Stimulated activated naive CD8-positive, alpha-beta T cell treated with anti-CD3 and anti-CD28 coated beads, Interleukin-15, amount 100 ng/mL, for 72 hours (primary cell): ENCODE measurements at regions not wholly inside any gene's neighbourhood (a gene's known extent, or its start where the extent isn't known, plus 50 kb on each side); places are given as distances from the start of the nearest gene placed in this dataset.
"Not testable (repeated sequence)": the region's sequence is repeated elsewhere in the genome, so short reads cannot be mapped to it uniquely, and the experiment has no call there.

Experiments used
- ATAC-seq: fragments of 150-1000 bp; cut with Tn5 transposase; 2 replicates; pipeline ENCODE4 v1.10.0; 2021; ENCODE audit warnings: mild to moderate bottlenecking, moderate library complexity
- DNase-seq, 2 donors: peaks; one replicate each; pipeline ENCODE4 v3.0.0; 2021 to 2022
- H3K27ac Mint-ChIP-seq, 2 donors: one replicate each; pipeline ENCODE4 v1.8.0; 2022; ENCODE audit warnings: mild to moderate bottlenecking in 2 of 2, mixed read lengths in 2 of 2, moderate library complexity in 2 of 2
- H3K27me3 Mint-ChIP-seq: one replicate; pipeline ENCODE4 v1.8.0; 2022; ENCODE audit warnings: mixed read lengths
- H3K4me1 Mint-ChIP-seq: one replicate; pipeline ENCODE4 v1.8.0; 2022; ENCODE audit warnings: mild to moderate bottlenecking, mixed read lengths
- H3K4me3 Mint-ChIP-seq, 2 donors: one replicate each; pipeline ENCODE4 v1.8.0; 2022; ENCODE audit warnings: mild to moderate bottlenecking in 2 of 2, mixed read lengths in 2 of 2, moderate library complexity in 1 of 2
- H3K9me3 Mint-ChIP-seq, 2 donors: one replicate each; pipeline ENCODE4 v1.8.0; 2022; ENCODE audit warnings: mixed read lengths in 2 of 2

- not testable (repeated sequence) for H3K27me3 Mint-ChIP-seq, H3K4me1 Mint-ChIP-seq, H3K4me3 Mint-ChIP-seq, H3K27ac Mint-ChIP-seq, DNase-seq, H3K9me3 Mint-ChIP-seq, ATAC-seq
Observed at GRCh38 chr18:5830902-5831301, 64.4 kb downstream of the TMEM200C start.

GRCh38 chr18:5828913-5829312, 66.4 kb downstream of the TMEM200C start:
- Mint-ChIP-seq H3K27me3 (peaks cover 5% of the 10 kb centered on the region), H3K4me3 (no peak overlapping the region), H3K9me3 (no peaks in the 10 kb centered on the region), H3K4me1 (no peaks in the 10 kb centered on the region), H3K27ac (no peak overlapping the region)
- ATAC-seq (no peak), DNase-seq (no peak)

- ATAC-seq (no peak), DNase-seq (no peak)
- Mint-ChIP-seq H3K9me3 (no peaks in the 10 kb centered on the region), H3K4me3 (no peak overlapping the region), H3K4me1 (no peaks in the 10 kb centered on the region), H3K27me3 (peaks cover 5% of the 10 kb centered on the region), H3K27ac (no peak overlapping the region)
Observed at GRCh38 chr18:5825663-5826062, 69.7 kb downstream of the TMEM200C start.

- H3K9me3 Mint-ChIP-seq, result no peaks in the 10 kb centered on the region
- H3K4me1 Mint-ChIP-seq, result no peaks in the 10 kb centered on the region
- no peak overlapping the region for H3K4me3 Mint-ChIP-seq
- no peak overlapping the region for H3K27ac Mint-ChIP-seq
- H3K27me3 Mint-ChIP-seq, result peaks cover 5% of the 10 kb centered on the region
- no peak for ATAC-seq
- no peak for DNase-seq
Observed at GRCh38 chr18:5824370-5824984, 70.8 kb downstream of the TMEM200C start.

- Mint-ChIP-seq H3K27ac (no peak overlapping the region), H3K9me3 (no peaks in the 10 kb centered on the region), H3K27me3 (no peaks in the 10 kb centered on the region), H3K4me1 (no peaks in the 10 kb centered on the region), H3K4me3 (no peak overlapping the region)
- DNase-seq (no peak), ATAC-seq (no peak)
Observed at GRCh38 chr18:5817816-5818215, 77.5 kb downstream of the TMEM200C start.

- ATAC-seq, result no peak
- Mint-ChIP-seq H3K4me3 (no peak overlapping the region), H3K4me1 (no peaks in the 10 kb centered on the region), H3K27ac (no peak overlapping the region), H3K9me3 (peaks cover 18 to 41% of the 10 kb centered on the region in 2 donors), H3K27me3 (no peaks in the 10 kb centered on the region)
- DNase-seq, result no peak
Observed at GRCh38 chr18:5806860-5807259, 88.5 kb downstream of the TMEM200C start.

GRCh38 chr18:5787936-5788335, 107.4 kb downstream of the TMEM200C start:
- Mint-ChIP-seq H3K9me3 (peaks cover 9 to 17% of the 10 kb centered on the region in 2 donors), H3K27me3 (no peaks in the 10 kb centered on the region), H3K4me1 (no peaks in the 10 kb centered on the region), H3K27ac (no peak overlapping the region), H3K4me3 (no peak overlapping the region)
- DNase-seq (no peak), ATAC-seq (no peak)

GRCh38 chr18:5779922-5780321, 115.4 kb downstream of the TMEM200C start:
- no peak for ATAC-seq
- no peak for DNase-seq
- Mint-ChIP-seq H3K27ac (no peak overlapping the region), H3K4me3 (no peak overlapping the region), H3K4me1 (no peaks in the 10 kb centered on the region), H3K27me3 (peaks cover 8% of the 10 kb centered on the region), H3K9me3 (peaks cover 0 to 12% of the 10 kb centered on the region in 2 donors)

GRCh38 chr18:5772306-5773105, 122.8 kb downstream of the TMEM200C start:
- Mint-ChIP-seq H3K9me3 (peaks cover 0 to 7% of the 10 kb centered on the region in 2 donors), H3K4me1 (no peaks in the 10 kb centered on the region), H3K4me3 (no peak overlapping the region), H3K27me3 (peaks cover 8% of the 10 kb centered on the region), H3K27ac (no peak overlapping the region)
- DNase-seq, result no peak
- ATAC-seq, result no peak

- H3K27me3 Mint-ChIP-seq, result peaks cover 8% of the 10 kb centered on the region
- H3K4me1 Mint-ChIP-seq, result no peaks in the 10 kb centered on the region
- H3K4me3 Mint-ChIP-seq, result no peak overlapping the region
- H3K9me3 Mint-ChIP-seq, result no peaks in the 10 kb centered on the region
- ATAC-seq (no peak), DNase-seq (no peak)
- peak overlapping the region in 1 of 2 donors; percentile 59 for H3K27ac Mint-ChIP-seq
Observed at GRCh38 chr18:5771343-5771742, 124.0 kb downstream of the TMEM200C start.

GRCh38 chr18:5770176-5770575, 125.1 kb downstream of the TMEM200C start:
- H3K27me3 Mint-ChIP-seq, result peaks cover 8% of the 10 kb centered on the region
- no peak overlapping the region for H3K27ac Mint-ChIP-seq
- no peak for DNase-seq
- no peaks in the 10 kb centered on the region for H3K9me3 Mint-ChIP-seq
- H3K4me3 Mint-ChIP-seq, result no peak overlapping the region
- no peaks in the 10 kb centered on the region for H3K4me1 Mint-ChIP-seq
- no peak for ATAC-seq

GRCh38 chr18:5768454-5768853, 126.9 kb downstream of the TMEM200C start:
- no peaks in the 10 kb centered on the region for H3K4me1 Mint-ChIP-seq
- DNase-seq (no peak), ATAC-seq (no peak)
- no peaks in the 10 kb centered on the region for H3K9me3 Mint-ChIP-seq
- H3K27me3 Mint-ChIP-seq, result peaks cover 8% of the 10 kb centered on the region
- H3K27ac Mint-ChIP-seq, result no peak overlapping the region
- H3K4me3 Mint-ChIP-seq, result no peak overlapping the region

- ATAC-seq, result no peak
- Mint-ChIP-seq H3K4me1 (no peaks in the 10 kb centered on the region), H3K9me3 (peaks cover 0 to 10% of the 10 kb centered on the region in 2 donors), H3K4me3 (no peak overlapping the region), H3K27me3 (peaks cover 35% of the 10 kb centered on the region), H3K27ac (no peak overlapping the region)
- no peak for DNase-seq
Observed at GRCh38 chr18:5759194-5759593, 136.1 kb downstream of the TMEM200C start.

- H3K4me1 Mint-ChIP-seq, result no peaks in the 10 kb centered on the region
Observed at GRCh38 chr18:5756823-5757222, 138.5 kb downstream of the TMEM200C start.

GRCh38 chr18:5747678-5748077, 147.6 kb downstream of the TMEM200C start:
- ATAC-seq, result no peak
- H3K9me3 Mint-ChIP-seq, result peaks cover 7 to 8% of the 10 kb centered on the region in 2 donors
- H3K4me1 Mint-ChIP-seq, result no peaks in the 10 kb centered on the region
- DNase-seq, result no peak
- H3K27me3 Mint-ChIP-seq, result peaks cover 14% of the 10 kb centered on the region
- H3K4me3 Mint-ChIP-seq, result no peak overlapping the region
- no peak overlapping the region for H3K27ac Mint-ChIP-seq

More at GRCh38 chr18:5756823-5757222, 138.5 kb downstream of the TMEM200C start:
- DNase-seq (no peak), ATAC-seq (no peak)
- Mint-ChIP-seq H3K27ac (no peak overlapping the region), H3K27me3 (peaks cover 42% of the 10 kb centered on the region), H3K4me3 (no peak overlapping the region), H3K9me3 (peaks cover 0 to 10% of the 10 kb centered on the region in 2 donors)

GRCh38 chr18:5746844-5747243, 148.5 kb downstream of the TMEM200C start:
- DNase-seq, result no peak

More at GRCh38 chr18:5746844-5747243, 148.5 kb downstream of the TMEM200C start:
- H3K27me3 Mint-ChIP-seq, result peaks cover 7% of the 10 kb centered on the region
- H3K4me3 Mint-ChIP-seq, result no peak overlapping the region
- ATAC-seq, result no peak
- no peaks in the 10 kb centered on the region for H3K4me1 Mint-ChIP-seq
- peaks cover 7 to 8% of the 10 kb centered on the region in 2 donors for H3K9me3 Mint-ChIP-seq
- no peak overlapping the region for H3K27ac Mint-ChIP-seq
